GM23338 (cell line): ENCODE measurements at regions not wholly inside any gene's neighbourhood (a gene's known extent, or its start where the extent isn't known, plus 50 kb on each side); places are given as distances from the start of the nearest gene placed in this dataset.

Experiments
- ATAC-seq: fragments of 200-7000 bp; cut with Tn5 transposase; 3 replicates; pipeline ENCODE4 v1.9.1; 2020
- DNase-seq: peaks from one replicate; pipeline ENCODE4 v3.0.0-alpha.2; 2015; ENCODE audit warnings: low spot score
- H2AFZ ChIP-seq: fragments of 200-600 bp; sonication (generic); 2 replicates; pipeline ENCODE4 v1.8.0; 2016; ENCODE audit warnings: antibody characterized with exemption, mild to moderate bottlenecking, moderate library complexity
- H3F3A ChIP-seq: fragments of 200-600 bp; sonication (generic); replicated peaks from 2 replicates; pipeline ENCODE4 v1.8.0; 2017; ENCODE audit warnings: antibody characterized with exemption, mixed run types, low read depth
- H3K27ac ChIP-seq: fragments of 200-600 bp; sonication (generic); 2 replicates; pipeline ENCODE4 v1.6.1; 2016; ENCODE audit warnings: low read depth
- H3K27me3 ChIP-seq: fragments of 200-600 bp; sonication (generic); 2 replicates; pipeline ENCODE4 v1.8.0; 2016; ENCODE audit warnings: mild to moderate bottlenecking, mixed run types, moderate library complexity; ENCODE audit not compliant: insufficient read depth
- H3K36me3 ChIP-seq: fragments of 200-600 bp; sonication (generic); 2 replicates; pipeline ENCODE4 v1.8.0; 2016; ENCODE audit warnings: mild to moderate bottlenecking; ENCODE audit not compliant: insufficient read depth
- H3K4me1 ChIP-seq: fragments of 200-600 bp; sonication (generic); 2 replicates; pipeline ENCODE4 v1.8.0; 2016; ENCODE audit warnings: mild to moderate bottlenecking, moderate library complexity; ENCODE audit not compliant: insufficient read depth
- H3K4me2 ChIP-seq: fragments of 200-600 bp; sonication (generic); 2 replicates; pipeline ENCODE4 v1.7.1; 2017; ENCODE audit warnings: mixed run types
- H3K4me3 ChIP-seq: fragments of 200-600 bp; sonication (generic); 2 replicates; pipeline ENCODE4 v1.6.1; 2016; ENCODE audit warnings: mixed run types
- H3K79me2 ChIP-seq: fragments of 200-600 bp; sonication (generic); replicated peaks from 2 replicates; pipeline ENCODE4 v1.8.0; 2017; ENCODE audit warnings: mild to moderate bottlenecking; ENCODE audit not compliant: insufficient read depth
- H3K9me2 ChIP-seq: fragments of 200-600 bp; sonication (generic); 2 replicates; pipeline ENCODE4 v1.8.0; 2017; ENCODE audit not compliant: insufficient read depth
- H4K20me1 ChIP-seq: fragments of 200-600 bp; sonication (generic); replicated peaks from 2 replicates; pipeline ENCODE4 v1.8.0; 2017; ENCODE audit warnings: mild to moderate bottlenecking; ENCODE audit not compliant: insufficient read depth
- H3K27ac Mint-ChIP-seq: 2 replicates; pipeline ENCODE4 v1.8.0; 2020; ENCODE audit warnings: inconsistent platforms, mild to moderate bottlenecking, moderate library complexity, mixed read lengths
- H3K27me3 Mint-ChIP-seq: 3 replicates; pipeline ENCODE4 v1.8.0; 2022; ENCODE audit warnings: low read depth, mild to moderate bottlenecking, moderate library complexity, mixed read lengths, inconsistent platforms; ENCODE audit not compliant: insufficient read depth, poor library complexity
- H3K36me3 Mint-ChIP-seq: 3 replicates; pipeline ENCODE4 v1.8.0; 2021; ENCODE audit warnings: low read depth, mild to moderate bottlenecking, inconsistent platforms, moderate library complexity, mixed read lengths
- H3K4me1 Mint-ChIP-seq: 3 replicates; pipeline ENCODE4 v1.8.0; 2020; ENCODE audit warnings: mild to moderate bottlenecking, inconsistent platforms, mixed read lengths
- H3K4me3 Mint-ChIP-seq: 3 replicates; pipeline ENCODE4 v1.8.0; 2021; ENCODE audit warnings: moderate library complexity, mild to moderate bottlenecking, inconsistent platforms, mixed read lengths
- H3K9me3 Mint-ChIP-seq: 3 replicates; pipeline ENCODE4 v1.8.0; 2020; ENCODE audit warnings: moderate library complexity, mild to moderate bottlenecking, inconsistent platforms, mixed read lengths
- ETS1 ChIP-seq: IDR thresholded peaks from 2 replicates; pipeline ENCODE4 v1.6.1; 2016; ENCODE audit warnings: antibody characterized with exemption
- EZH2 ChIP-seq: fragments of 200-600 bp; sonication (generic); IDR thresholded peaks from one replicate; pipeline ENCODE4 v1.8.0; 2017; ENCODE audit warnings: antibody characterized with exemption, mild to moderate bottlenecking, low read depth; ENCODE audit not compliant: unreplicated experiment
- JUNB ChIP-seq: IDR thresholded peaks from one replicate; pipeline ENCODE4 v1.6.1; 2016; ENCODE audit warnings: antibody characterized with exemption; ENCODE audit not compliant: unreplicated experiment
- NANOG ChIP-seq: IDR thresholded peaks from 2 replicates; pipeline ENCODE4 v1.6.1; 2016; ENCODE audit warnings: antibody characterized with exemption, borderline replicate concordance
- POLR2AphosphoS5 ChIP-seq: IDR thresholded peaks from 2 replicates; pipeline ENCODE4 v1.6.1; 2016; ENCODE audit warnings: antibody characterized with exemption, low read depth
- REST ChIP-seq: IDR thresholded peaks from one replicate; pipeline ENCODE4 v1.6.1; 2018; ENCODE audit warnings: antibody characterized with exemption; ENCODE audit not compliant: unreplicated experiment
- STAT1 ChIP-seq: IDR thresholded peaks from one replicate; pipeline ENCODE4 v1.6.1; 2016; ENCODE audit warnings: antibody characterized with exemption; ENCODE audit not compliant: unreplicated experiment
- ZNF114 ChIP-seq: fragments of 250-450 bp; sonication (Bioruptor Pico); IDR thresholded peaks from 2 replicates; pipeline ENCODE4 v1.5.0; 2020; ENCODE audit warnings: mild to moderate bottlenecking, moderate library complexity
- ZNF462 ChIP-seq: fragments of 250-450 bp; sonication (Bioruptor Pico); IDR thresholded peaks from 2 replicates; pipeline ENCODE4 v1.5.0; 2020; ENCODE audit warnings: mild to moderate bottlenecking, moderate library complexity

- Mint-ChIP-seq H3K27ac (no peak overlapping the region), H3K4me1 (peaks cover 33% of the 10 kb centered on the region), H3K36me3 (no peaks in the 10 kb centered on the region), H3K9me3 (no peaks in the 10 kb centered on the region), H3K27me3 (peaks cover 14% of the 10 kb centered on the region), H3K4me3 (no peak overlapping the region)
- Histone ChIP-seq H3K4me2 (no peak overlapping the region), H3K4me3 (no peak overlapping the region), H3K4me1 (peaks cover 17% of the 10 kb centered on the region), H3K79me2 (no peaks in the 10 kb centered on the region), H3K27ac (no peak overlapping the region), H3K27me3 (no peaks in the 10 kb centered on the region), H2AFZ (no peak overlapping the region), H3F3A (no peaks in the 10 kb centered on the region), H3K9me2 (no peaks in the 10 kb centered on the region), H4K20me1 (no peaks in the 10 kb centered on the region), H3K36me3 (no peaks in the 10 kb centered on the region)
- no peak for ATAC-seq
- DNase-seq = no peak
- no peak for TF ChIP-seq STAT1
- no peak for TF ChIP-seq JUNB
- no peak for TF ChIP-seq ETS1
- TF ChIP-seq ZNF114 (CRISPR knock-in tag) = no peak
- no peak for TF ChIP-seq ZNF462 (CRISPR knock-in tag)
- TF ChIP-seq REST = no peak
- no peak for TF ChIP-seq EZH2
- TF ChIP-seq NANOG = no peak
- no peak for TF ChIP-seq POLR2AphosphoS5
Observed at GRCh38 chr18:46295416-46295815, 191.2 kb downstream of the HAUS1 start.
